ENCODE measurements at regions not wholly inside any gene's neighbourhood (a gene's known extent, or its start where the extent isn't known, plus 50 kb on each side); places are given as distances from the start of the nearest gene placed in this dataset.

DNA sequence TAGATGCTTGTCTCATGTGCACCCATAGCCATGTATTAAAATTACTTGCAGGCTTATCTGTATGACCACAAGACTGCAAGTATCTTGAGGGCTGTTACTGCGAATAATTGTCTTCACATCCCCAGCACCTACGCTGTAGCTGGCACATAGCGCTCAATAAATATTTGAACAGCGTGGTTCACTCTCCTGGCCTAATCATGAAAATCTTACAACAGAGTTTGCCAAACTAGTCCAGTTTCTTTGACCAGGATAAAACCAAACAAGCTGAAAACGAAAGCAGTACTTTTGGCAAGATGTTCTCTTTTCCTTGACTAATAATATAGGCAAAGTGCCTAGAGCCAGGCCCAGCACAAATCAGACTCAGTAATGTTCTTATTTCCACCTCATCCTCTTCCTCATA, 106.7 kb downstream of the RPS29 start:
- TF ChIP-seq, protein P1, sequence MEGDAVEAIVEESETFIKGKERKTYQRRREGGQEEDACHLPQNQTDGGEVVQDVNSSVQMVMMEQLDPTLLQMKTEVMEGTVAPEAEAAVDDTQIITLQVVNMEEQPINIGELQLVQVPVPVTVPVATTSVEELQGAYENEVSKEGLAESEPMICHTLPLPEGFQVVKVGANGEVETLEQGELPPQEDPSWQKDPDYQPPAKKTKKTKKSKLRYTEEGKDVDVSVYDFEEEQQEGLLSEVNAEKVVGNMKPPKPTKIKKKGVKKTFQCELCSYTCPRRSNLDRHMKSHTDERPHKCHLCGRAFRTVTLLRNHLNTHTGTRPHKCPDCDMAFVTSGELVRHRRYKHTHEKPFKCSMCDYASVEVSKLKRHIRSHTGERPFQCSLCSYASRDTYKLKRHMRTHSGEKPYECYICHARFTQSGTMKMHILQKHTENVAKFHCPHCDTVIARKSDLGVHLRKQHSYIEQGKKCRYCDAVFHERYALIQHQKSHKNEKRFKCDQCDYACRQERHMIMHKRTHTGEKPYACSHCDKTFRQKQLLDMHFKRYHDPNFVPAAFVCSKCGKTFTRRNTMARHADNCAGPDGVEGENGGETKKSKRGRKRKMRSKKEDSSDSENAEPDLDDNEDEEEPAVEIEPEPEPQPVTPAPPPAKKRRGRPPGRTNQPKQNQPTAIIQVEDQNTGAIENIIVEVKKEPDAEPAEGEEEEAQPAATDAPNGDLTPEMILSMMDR (conservative IDR thresholded peaks at IDR 0.05; ENCODE audit: low read depth, low read length), result no peak
- TF ChIP-seq EZH2 (IDR thresholded peaks at IDR 0.05; ENCODE audit: borderline replicate concordance, low read depth, low read length, poor library complexity, severe bottlenecking), result no peak
